Astrocyte (in vitro differentiated cells and primary cell): ENCODE measurements at regions not wholly inside any gene's neighbourhood (a gene's known extent, or its start where the extent isn't known, plus 50 kb on each side); places are given as distances from the start of the nearest gene placed in this dataset.

Experiments
- DNase-seq: peaks from one replicate; pipeline ENCODE4 v3.0.0-alpha.2; 2010; ENCODE audit warnings: low read depth
- FAIRE-seq: peaks from 2 replicates; lab custom pipeline; 2011; peaks lifted over from hg19 to GRCh38; lab: Jason Lieb, UNC
- H2AFZ ChIP-seq: 2 replicates; pipeline ENCODE4 v1.6.0; 2012; ENCODE audit warnings: low read depth, low read length, inconsistent platforms
- H3K27ac ChIP-seq: 2 replicates; pipeline ENCODE4 v1.5.1; 2011; ENCODE audit warnings: low read depth, low read length, inconsistent platforms
- H3K27me3 ChIP-seq: 2 replicates; pipeline ENCODE4 v1.6.0; 2011; ENCODE audit warnings: low read length, inconsistent platforms; ENCODE audit not compliant: insufficient read depth
- H3K36me3 ChIP-seq: 2 replicates; pipeline ENCODE4 v1.5.1; 2011; ENCODE audit warnings: low read length, inconsistent platforms; ENCODE audit not compliant: insufficient read depth
- H3K4me1 ChIP-seq: 2 replicates; pipeline ENCODE4 v1.5.1; 2011; ENCODE audit warnings: low read length, inconsistent platforms; ENCODE audit not compliant: insufficient read depth
- H3K4me2 ChIP-seq: 2 replicates; pipeline ENCODE4 v1.6.0; 2012; ENCODE audit warnings: low read length, inconsistent platforms
- H3K4me3 ChIP-seq: 2 replicates; pipeline ENCODE4 v1.5.1; 2011; ENCODE audit warnings: low read depth, mild to moderate bottlenecking, low read length, inconsistent platforms; ENCODE audit not compliant: insufficient read depth
- H3K79me2 ChIP-seq: 2 replicates; pipeline ENCODE4 v1.6.0; 2012; ENCODE audit warnings: mild to moderate bottlenecking, low read length, inconsistent platforms; ENCODE audit not compliant: insufficient read depth
- H3K9ac ChIP-seq: 2 replicates; pipeline ENCODE4 v1.6.0; 2012; ENCODE audit warnings: mild to moderate bottlenecking, low read length, inconsistent platforms
- H3K9me3 ChIP-seq: 2 replicates; pipeline ENCODE4 v1.5.1; 2012; ENCODE audit warnings: low read depth, mild to moderate bottlenecking, low read length, inconsistent platforms; ENCODE audit not compliant: insufficient read depth
- H4K20me1 ChIP-seq: 2 replicates; pipeline ENCODE4 v1.6.0; 2012; ENCODE audit warnings: low read length, inconsistent platforms; ENCODE audit not compliant: insufficient read depth
- H3K27ac Mint-ChIP-seq: one replicate; pipeline ENCODE4 v1.8.0; 2021; ENCODE audit warnings: mild to moderate bottlenecking, mixed read lengths; ENCODE audit not compliant: unreplicated experiment
- H3K27me3 Mint-ChIP-seq: one replicate; pipeline ENCODE4 v1.8.0; 2021; ENCODE audit warnings: low read depth, mixed read lengths; ENCODE audit not compliant: unreplicated experiment
- H3K36me3 Mint-ChIP-seq: one replicate; pipeline ENCODE4 v1.8.0; 2021; ENCODE audit warnings: low read depth, mixed read lengths; ENCODE audit not compliant: unreplicated experiment
- H3K4me1 Mint-ChIP-seq: one replicate; pipeline ENCODE4 v1.8.0; 2021; ENCODE audit warnings: low read depth, mixed read lengths; ENCODE audit not compliant: unreplicated experiment
- H3K4me3 Mint-ChIP-seq: one replicate; pipeline ENCODE4 v1.8.0; 2021; ENCODE audit warnings: mild to moderate bottlenecking, moderate library complexity, mixed read lengths; ENCODE audit not compliant: unreplicated experiment
- H3K9me3 Mint-ChIP-seq: one replicate; pipeline ENCODE4 v1.8.0; 2021; ENCODE audit warnings: mild to moderate bottlenecking, mixed read lengths; ENCODE audit not compliant: unreplicated experiment
- EZH2 ChIP-seq: IDR thresholded peaks from 2 replicates; pipeline ENCODE4 v1.6.1; 2012; ENCODE audit warnings: mild to moderate bottlenecking, low read length, inconsistent platforms; ENCODE audit not compliant: insufficient read depth
- TF ChIP-seq, protein P1 (sequence below): IDR thresholded peaks from 2 replicates; pipeline ENCODE4 v1.5.1; 2011; ENCODE audit warnings: low read depth, mild to moderate bottlenecking, inconsistent platforms, low read length, moderate library complexity; ENCODE audit not compliant: insufficient read depth

DNA sequence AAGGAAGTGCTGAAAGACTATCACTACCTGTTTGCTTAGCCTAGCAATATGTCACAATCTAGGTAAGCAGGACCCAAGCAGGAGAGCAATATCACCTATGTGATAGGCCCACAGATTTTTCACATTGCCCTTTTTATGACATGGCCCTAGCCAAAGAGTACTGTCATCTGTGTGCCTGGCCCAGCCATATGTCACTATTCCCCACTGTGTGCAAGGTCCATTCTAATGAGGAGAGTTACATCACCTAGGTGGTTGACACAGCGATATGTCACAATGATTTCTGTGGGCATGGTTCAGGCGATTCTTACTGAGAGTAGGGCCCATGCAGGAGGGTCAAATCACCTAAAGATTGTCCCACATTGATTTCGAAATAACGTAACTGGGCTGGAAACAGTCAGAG is 967.7 kb upstream of the AMELY start:
- no peak overlapping the region for H3K4me3 Mint-ChIP-seq
- FAIRE-seq, result no peak

DNA sequence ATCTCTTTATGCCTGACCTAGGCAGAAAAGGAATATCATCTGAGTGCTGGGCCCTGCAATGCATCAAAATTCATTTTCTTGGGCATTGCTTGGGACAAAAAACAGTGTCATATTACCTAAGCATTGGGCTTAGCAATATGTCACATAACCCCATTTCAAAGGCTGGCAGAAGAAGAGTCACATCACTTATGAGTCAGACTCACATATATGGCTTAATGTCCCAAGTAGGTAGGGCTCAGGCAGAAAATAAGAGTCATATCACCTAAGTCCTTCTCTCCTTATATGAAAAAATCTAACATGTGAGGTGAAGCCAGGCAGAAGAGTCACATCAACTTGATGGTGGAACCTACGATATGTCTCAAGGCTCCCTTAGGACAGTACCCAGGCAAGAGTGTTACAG is 967.2 kb upstream of the AMELY start:
- Histone ChIP-seq H3K9me3 (no peaks in the 10 kb centered on the region), H3K27me3 (no peaks in the 10 kb centered on the region), H3K79me2 (no peaks in the 10 kb centered on the region), H3K36me3 (no peaks in the 10 kb centered on the region), H4K20me1 (no peaks in the 10 kb centered on the region), H3K4me1 (no peaks in the 10 kb centered on the region), H3K4me3 (no peak overlapping the region), H2AFZ (no peak overlapping the region), H3K9ac (no peak overlapping the region), H3K4me2 (no peak overlapping the region), H3K27ac (no peak overlapping the region)
- H3K4me3 Mint-ChIP-seq, result no peak overlapping the region
- no peaks in the 10 kb centered on the region for H3K4me1 Mint-ChIP-seq
- no peak for FAIRE-seq
- no peak for DNase-seq
- no peaks in the 10 kb centered on the region for H3K9me3 Mint-ChIP-seq
- no peaks in the 10 kb centered on the region for H3K36me3 Mint-ChIP-seq
- H3K27ac Mint-ChIP-seq, result no peak overlapping the region
- TF ChIP-seq, protein P1, sequence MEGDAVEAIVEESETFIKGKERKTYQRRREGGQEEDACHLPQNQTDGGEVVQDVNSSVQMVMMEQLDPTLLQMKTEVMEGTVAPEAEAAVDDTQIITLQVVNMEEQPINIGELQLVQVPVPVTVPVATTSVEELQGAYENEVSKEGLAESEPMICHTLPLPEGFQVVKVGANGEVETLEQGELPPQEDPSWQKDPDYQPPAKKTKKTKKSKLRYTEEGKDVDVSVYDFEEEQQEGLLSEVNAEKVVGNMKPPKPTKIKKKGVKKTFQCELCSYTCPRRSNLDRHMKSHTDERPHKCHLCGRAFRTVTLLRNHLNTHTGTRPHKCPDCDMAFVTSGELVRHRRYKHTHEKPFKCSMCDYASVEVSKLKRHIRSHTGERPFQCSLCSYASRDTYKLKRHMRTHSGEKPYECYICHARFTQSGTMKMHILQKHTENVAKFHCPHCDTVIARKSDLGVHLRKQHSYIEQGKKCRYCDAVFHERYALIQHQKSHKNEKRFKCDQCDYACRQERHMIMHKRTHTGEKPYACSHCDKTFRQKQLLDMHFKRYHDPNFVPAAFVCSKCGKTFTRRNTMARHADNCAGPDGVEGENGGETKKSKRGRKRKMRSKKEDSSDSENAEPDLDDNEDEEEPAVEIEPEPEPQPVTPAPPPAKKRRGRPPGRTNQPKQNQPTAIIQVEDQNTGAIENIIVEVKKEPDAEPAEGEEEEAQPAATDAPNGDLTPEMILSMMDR, result no peak
- no peak for TF ChIP-seq EZH2
- no peaks in the 10 kb centered on the region for H3K27me3 Mint-ChIP-seq

More for the DNA sequence above, 967.7 kb upstream of the AMELY start:
- no peaks in the 10 kb centered on the region for H3K4me1 ChIP-seq
- no peak overlapping the region for H2AFZ ChIP-seq
- H3K4me3 ChIP-seq, result no peak overlapping the region
- Mint-ChIP-seq H3K9me3 (no peaks in the 10 kb centered on the region), H3K27ac (no peak overlapping the region), H3K4me1 (no peaks in the 10 kb centered on the region), H3K27me3 (no peaks in the 10 kb centered on the region), H3K36me3 (no peaks in the 10 kb centered on the region)
- H3K36me3 ChIP-seq, result no peaks in the 10 kb centered on the region
- DNase-seq, result no peak
- no peak overlapping the region for H3K4me2 ChIP-seq
- H3K27me3 ChIP-seq, result no peaks in the 10 kb centered on the region
- H4K20me1 ChIP-seq, result no peaks in the 10 kb centered on the region
- H3K9me3 ChIP-seq, result no peaks in the 10 kb centered on the region
- H3K27ac ChIP-seq, result no peak overlapping the region
- H3K9ac ChIP-seq, result no peak overlapping the region
- TF ChIP-seq EZH2, result no peak
- TF ChIP-seq, protein P1, result no peak
- no peaks in the 10 kb centered on the region for H3K79me2 ChIP-seq

DNA sequence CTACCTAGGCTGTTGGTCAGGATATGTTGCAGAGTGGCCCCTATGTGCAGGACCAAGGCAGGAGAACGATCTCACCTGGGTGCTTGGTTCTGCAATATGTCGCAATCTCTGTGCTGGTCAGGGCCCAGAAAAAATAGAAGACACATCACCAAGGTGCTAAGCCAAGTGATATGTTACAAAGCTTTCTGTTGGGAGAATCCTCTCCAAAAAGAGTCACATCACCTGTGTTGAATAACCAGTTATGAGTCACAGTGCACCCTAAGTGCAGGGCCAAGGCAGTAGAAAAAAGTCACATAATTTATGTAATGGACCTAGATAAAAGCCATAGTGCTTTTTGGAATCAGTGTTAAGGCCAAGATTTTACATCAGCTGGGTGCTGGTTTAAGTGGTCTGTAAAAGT is 965.9 kb upstream of the AMELY start:
- Histone ChIP-seq H3K9me3 (no peaks in the 10 kb centered on the region), H4K20me1 (no peaks in the 10 kb centered on the region), H3K27ac (no peak overlapping the region), H3K36me3 (no peaks in the 10 kb centered on the region), H3K9ac (no peak overlapping the region), H3K4me3 (no peak overlapping the region), H3K4me1 (no peaks in the 10 kb centered on the region), H3K79me2 (no peaks in the 10 kb centered on the region), H2AFZ (no peak overlapping the region), H3K4me2 (no peak overlapping the region), H3K27me3 (no peaks in the 10 kb centered on the region)
- no peaks in the 10 kb centered on the region for H3K4me1 Mint-ChIP-seq
- H3K36me3 Mint-ChIP-seq, result no peaks in the 10 kb centered on the region
- no peaks in the 10 kb centered on the region for H3K27me3 Mint-ChIP-seq
- FAIRE-seq (no peak), DNase-seq (no peak)
- no peak overlapping the region for H3K27ac Mint-ChIP-seq
- no peaks in the 10 kb centered on the region for H3K9me3 Mint-ChIP-seq
- no peak for TF ChIP-seq EZH2
- TF ChIP-seq, protein P1, result no peak
- H3K4me3 Mint-ChIP-seq, result no peak overlapping the region
